Type B pancreatic cell (in vitro differentiated cells): ENCODE measurements at regions not wholly inside any gene's neighbourhood (a gene's known extent, or its start where the extent isn't known, plus 50 kb on each side); places are given as distances from the start of the nearest gene placed in this dataset.

Experiments
- DNase-seq: peaks from one replicate; pipeline ENCODE4 v3.0.0; 2021; ENCODE audit warnings: mixed read lengths; ENCODE audit not compliant: unreplicated experiment; ENCODE audit errors: extremely low spot score
- H3K27ac Mint-ChIP-seq: 2 replicates; pipeline ENCODE4 v1.8.0; 2021; ENCODE audit warnings: mild to moderate bottlenecking, mixed read lengths
- H3K27me3 Mint-ChIP-seq: 2 replicates; pipeline ENCODE4 v1.8.0; 2021; ENCODE audit warnings: mixed read lengths
- H3K36me3 Mint-ChIP-seq: 2 replicates; pipeline ENCODE4 v1.8.0; 2021; ENCODE audit warnings: mixed read lengths
- H3K4me1 Mint-ChIP-seq: one replicate; pipeline ENCODE4 v1.8.0; 2021; ENCODE audit warnings: mixed read lengths; ENCODE audit not compliant: unreplicated experiment
- H3K4me3 Mint-ChIP-seq: 2 replicates; pipeline ENCODE4 v1.8.0; 2021; ENCODE audit warnings: mild to moderate bottlenecking, mixed read lengths
- H3K9me3 Mint-ChIP-seq: 2 replicates; pipeline ENCODE4 v1.8.0; 2021; ENCODE audit warnings: mixed read lengths
- TF ChIP-seq, protein P1 (sequence below): fragments of 200-600 bp; sonication (generic); conservative IDR thresholded peaks from 2 replicates; pipeline ENCODE4 v1.5.0; 2021; ENCODE audit warnings: antibody characterized with exemption, mild to moderate bottlenecking

DNA sequence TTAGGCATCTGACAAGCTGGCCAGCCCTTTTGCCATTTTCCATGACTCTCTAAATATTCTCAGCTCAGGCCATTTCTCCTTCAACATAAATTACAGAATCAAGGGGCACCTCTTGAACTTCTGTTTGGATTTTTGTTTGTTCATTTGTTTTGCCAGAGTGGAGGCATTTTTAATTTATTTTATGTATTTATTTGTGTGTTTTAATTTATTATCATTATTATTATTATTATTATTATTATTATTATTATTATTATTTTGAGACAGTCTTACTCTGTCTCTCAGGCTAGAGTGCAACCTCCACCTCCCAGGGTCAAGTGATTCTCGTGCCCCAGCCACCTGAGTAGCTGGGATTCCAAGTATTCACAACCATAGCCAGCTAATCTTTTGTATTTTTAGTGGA lies 1578.0 kb downstream of the CDH8 start:
- Mint-ChIP-seq H3K4me1 (no peaks in the 10 kb centered on the region), H3K27ac (no peak overlapping the region), H3K36me3 (no peaks in the 10 kb centered on the region), H3K27me3 (no peaks in the 10 kb centered on the region), H3K9me3 (peaks cover 6% of the 10 kb centered on the region), H3K4me3 (no peak overlapping the region)
- TF ChIP-seq, protein P1, sequence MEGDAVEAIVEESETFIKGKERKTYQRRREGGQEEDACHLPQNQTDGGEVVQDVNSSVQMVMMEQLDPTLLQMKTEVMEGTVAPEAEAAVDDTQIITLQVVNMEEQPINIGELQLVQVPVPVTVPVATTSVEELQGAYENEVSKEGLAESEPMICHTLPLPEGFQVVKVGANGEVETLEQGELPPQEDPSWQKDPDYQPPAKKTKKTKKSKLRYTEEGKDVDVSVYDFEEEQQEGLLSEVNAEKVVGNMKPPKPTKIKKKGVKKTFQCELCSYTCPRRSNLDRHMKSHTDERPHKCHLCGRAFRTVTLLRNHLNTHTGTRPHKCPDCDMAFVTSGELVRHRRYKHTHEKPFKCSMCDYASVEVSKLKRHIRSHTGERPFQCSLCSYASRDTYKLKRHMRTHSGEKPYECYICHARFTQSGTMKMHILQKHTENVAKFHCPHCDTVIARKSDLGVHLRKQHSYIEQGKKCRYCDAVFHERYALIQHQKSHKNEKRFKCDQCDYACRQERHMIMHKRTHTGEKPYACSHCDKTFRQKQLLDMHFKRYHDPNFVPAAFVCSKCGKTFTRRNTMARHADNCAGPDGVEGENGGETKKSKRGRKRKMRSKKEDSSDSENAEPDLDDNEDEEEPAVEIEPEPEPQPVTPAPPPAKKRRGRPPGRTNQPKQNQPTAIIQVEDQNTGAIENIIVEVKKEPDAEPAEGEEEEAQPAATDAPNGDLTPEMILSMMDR, result no peak
- no peak for DNase-seq

DNA sequence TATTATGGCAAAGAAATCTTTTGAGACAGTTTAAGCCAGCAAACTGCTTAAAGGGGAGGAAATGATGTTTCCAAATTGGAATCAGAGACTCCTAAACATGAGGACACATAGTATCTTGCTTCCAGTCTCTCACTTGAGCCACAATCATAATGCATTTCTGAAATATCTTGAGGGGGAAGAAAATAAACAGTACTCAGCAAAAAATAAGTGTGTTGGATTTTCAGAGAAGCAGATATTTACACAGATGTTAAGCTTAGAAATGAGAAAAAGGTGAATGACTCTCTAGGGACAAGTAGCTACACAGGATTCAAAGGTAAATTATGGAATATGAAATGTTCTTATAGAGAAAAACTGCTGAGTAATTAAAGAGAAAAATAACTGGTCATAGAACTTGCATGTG lies 1583.6 kb downstream of the CDH8 start:
- H3K9me3 Mint-ChIP-seq, result no peaks in the 10 kb centered on the region
- TF ChIP-seq, protein P1, result no peak
- H3K36me3 Mint-ChIP-seq, result no peaks in the 10 kb centered on the region
- DNase-seq, result no peak
- no peak overlapping the region for H3K4me3 Mint-ChIP-seq
- H3K4me1 Mint-ChIP-seq, result no peaks in the 10 kb centered on the region
- H3K27me3 Mint-ChIP-seq, result no peaks in the 10 kb centered on the region
- no peak overlapping the region for H3K27ac Mint-ChIP-seq

DNA sequence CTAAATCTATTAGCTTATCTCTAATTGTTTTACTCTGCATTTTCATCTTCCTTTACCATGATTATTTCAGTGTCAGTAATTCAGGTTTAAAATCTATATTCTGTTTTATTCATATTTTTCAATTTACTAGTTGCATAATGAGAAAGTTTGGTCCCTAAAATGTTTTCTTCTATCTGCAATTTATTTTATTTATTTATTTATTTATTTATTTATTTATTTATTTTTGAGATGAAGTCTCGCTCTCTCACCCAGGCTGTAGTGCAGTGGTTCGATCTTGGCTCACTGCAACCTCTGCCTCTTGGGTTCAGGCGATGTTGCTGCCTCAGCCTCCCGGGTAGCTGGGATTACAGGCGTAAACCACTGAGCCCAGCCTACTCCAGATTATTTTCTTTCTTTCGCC lies 1597.3 kb downstream of the CDH8 start:
- H3K27ac Mint-ChIP-seq, result no peak overlapping the region
- no peak for DNase-seq
- H3K27me3 Mint-ChIP-seq, result no peaks in the 10 kb centered on the region
- TF ChIP-seq, protein P1, result no peak
- H3K4me3 Mint-ChIP-seq, result no peak overlapping the region
- no peaks in the 10 kb centered on the region for H3K36me3 Mint-ChIP-seq
- no peaks in the 10 kb centered on the region for H3K9me3 Mint-ChIP-seq
- no peaks in the 10 kb centered on the region for H3K4me1 Mint-ChIP-seq

DNA sequence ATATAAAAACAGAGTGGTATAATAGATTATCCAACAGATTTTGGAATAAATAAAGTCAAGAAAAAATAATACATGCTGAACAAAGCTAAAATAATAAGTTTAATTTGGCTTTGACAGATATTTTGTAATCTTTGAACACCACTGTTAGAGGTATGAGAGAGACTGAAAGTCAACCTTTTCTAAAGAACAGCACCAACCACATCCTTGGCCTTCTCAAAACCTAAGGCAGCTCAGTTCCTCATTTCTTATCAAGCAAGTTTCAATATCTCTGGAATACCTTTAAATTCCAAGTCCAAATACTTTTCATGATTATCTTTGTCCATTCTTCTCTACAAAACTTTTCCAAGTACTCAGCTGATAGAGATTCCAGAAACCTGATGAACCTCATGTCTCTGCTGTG lies 1603.8 kb downstream of the CDH8 start:
- H3K27me3 Mint-ChIP-seq, result no peaks in the 10 kb centered on the region
- TF ChIP-seq, protein P1, result no peak
- no peak overlapping the region for H3K27ac Mint-ChIP-seq
- H3K4me1 Mint-ChIP-seq, result no peaks in the 10 kb centered on the region
- no peaks in the 10 kb centered on the region for H3K9me3 Mint-ChIP-seq
- no peak for DNase-seq
- no peak overlapping the region for H3K4me3 Mint-ChIP-seq
- no peaks in the 10 kb centered on the region for H3K36me3 Mint-ChIP-seq

DNA sequence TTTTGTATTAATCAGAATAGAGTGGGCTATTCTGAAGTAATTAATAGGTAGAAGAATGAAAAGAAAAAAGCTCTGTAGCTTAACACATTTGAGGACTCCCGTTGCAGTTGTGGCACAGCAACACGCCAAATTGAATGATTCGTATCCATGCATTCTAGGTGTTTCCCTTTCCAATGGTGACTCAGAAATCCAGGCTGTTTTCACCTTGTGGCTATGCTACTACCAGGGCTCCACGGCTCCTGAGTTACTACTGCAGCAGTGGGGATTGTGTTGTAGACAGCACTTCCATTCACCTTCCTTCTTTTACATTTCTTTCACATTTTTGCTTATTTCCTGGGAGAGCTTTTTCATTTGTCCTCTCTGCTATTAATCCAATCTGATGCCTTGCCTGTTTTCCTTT lies 1616.4 kb downstream of the CDH8 start:
- no peak overlapping the region for H3K4me3 Mint-ChIP-seq
- no peak for DNase-seq
- no peak overlapping the region for H3K27ac Mint-ChIP-seq
- no peaks in the 10 kb centered on the region for H3K27me3 Mint-ChIP-seq
- no peaks in the 10 kb centered on the region for H3K9me3 Mint-ChIP-seq
- H3K4me1 Mint-ChIP-seq, result no peaks in the 10 kb centered on the region
- TF ChIP-seq, protein P1, result no peak
- H3K36me3 Mint-ChIP-seq, result no peaks in the 10 kb centered on the region

DNA sequence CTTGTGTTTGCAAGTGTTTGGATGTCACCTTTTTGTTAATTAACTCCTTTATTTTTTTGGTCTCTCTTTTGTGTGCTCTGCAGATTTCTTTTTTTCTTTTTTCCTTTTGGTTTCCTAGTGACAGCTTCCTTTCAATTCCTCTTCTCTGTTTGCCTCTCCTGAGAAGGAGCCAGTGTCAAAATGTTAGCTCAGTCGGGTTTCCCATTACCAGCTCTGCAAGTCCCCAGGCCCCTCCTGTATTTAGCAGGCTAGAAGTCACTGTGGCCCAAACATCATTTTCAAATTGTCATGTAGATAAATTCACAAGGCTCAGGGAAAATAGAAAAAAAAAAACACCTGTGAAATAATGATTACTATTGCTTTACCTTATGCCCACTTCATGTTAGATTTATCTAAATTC lies 1621.6 kb downstream of the CDH8 start:
- H3K27ac Mint-ChIP-seq, result no peak overlapping the region
- DNase-seq, result no peak
- H3K9me3 Mint-ChIP-seq, result no peaks in the 10 kb centered on the region
- H3K27me3 Mint-ChIP-seq, result no peaks in the 10 kb centered on the region
- no peaks in the 10 kb centered on the region for H3K4me1 Mint-ChIP-seq
- no peaks in the 10 kb centered on the region for H3K36me3 Mint-ChIP-seq
- no peak overlapping the region for H3K4me3 Mint-ChIP-seq
- TF ChIP-seq, protein P1, result no peak
